DMS 273 (cell line): ENCODE measurements at regions not wholly inside any gene's neighbourhood (a gene's known extent, or its start where the extent isn't known, plus 50 kb on each side); places are given as distances from the start of the nearest gene placed in this dataset.

ENCODE experiments used
- DNase-seq: peaks from one replicate; lab custom pipeline; 2025; ENCODE audit not compliant: unreplicated experiment; lab: John Stamatoyannopoulos, UW

DNA sequence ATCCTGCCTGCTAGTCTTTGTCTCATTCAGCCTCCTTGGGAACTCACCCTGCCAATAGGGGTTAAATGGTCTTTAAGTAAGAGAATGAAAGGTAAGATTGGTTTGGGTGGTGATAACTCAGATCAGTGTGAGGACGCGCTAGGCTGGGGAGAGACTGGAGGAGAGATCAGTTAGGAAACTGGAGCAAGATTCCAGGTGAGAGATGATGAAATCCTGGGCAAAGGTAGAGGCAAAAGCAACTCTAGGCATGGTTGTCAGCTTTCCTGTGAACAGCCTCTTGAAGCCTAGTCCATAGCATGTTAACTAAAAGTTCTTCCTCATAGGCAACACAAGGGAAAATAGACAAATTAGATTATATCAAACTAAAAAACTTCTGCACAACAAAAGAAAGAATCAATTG is 145.2 kb upstream of the ANKRD28 start:
- no peak for DNase-seq

- no peak for DNase-seq
Measured at GRCh38 chr3:15948388-15948787, 150.6 kb upstream of the ANKRD28 start.

- DNase-seq, result no peak
Measured at GRCh38 chr3:15952543-15953175, 154.9 kb upstream of the ANKRD28 start.

- DNase-seq, result peak; percentile 13
Measured at GRCh38 chr3:15953841-15954240, 156.1 kb upstream of the ANKRD28 start.

GRCh38 chr3:15955968-15956367 is 158.2 kb upstream of the ANKRD28 start:
- no peak for DNase-seq

DNA sequence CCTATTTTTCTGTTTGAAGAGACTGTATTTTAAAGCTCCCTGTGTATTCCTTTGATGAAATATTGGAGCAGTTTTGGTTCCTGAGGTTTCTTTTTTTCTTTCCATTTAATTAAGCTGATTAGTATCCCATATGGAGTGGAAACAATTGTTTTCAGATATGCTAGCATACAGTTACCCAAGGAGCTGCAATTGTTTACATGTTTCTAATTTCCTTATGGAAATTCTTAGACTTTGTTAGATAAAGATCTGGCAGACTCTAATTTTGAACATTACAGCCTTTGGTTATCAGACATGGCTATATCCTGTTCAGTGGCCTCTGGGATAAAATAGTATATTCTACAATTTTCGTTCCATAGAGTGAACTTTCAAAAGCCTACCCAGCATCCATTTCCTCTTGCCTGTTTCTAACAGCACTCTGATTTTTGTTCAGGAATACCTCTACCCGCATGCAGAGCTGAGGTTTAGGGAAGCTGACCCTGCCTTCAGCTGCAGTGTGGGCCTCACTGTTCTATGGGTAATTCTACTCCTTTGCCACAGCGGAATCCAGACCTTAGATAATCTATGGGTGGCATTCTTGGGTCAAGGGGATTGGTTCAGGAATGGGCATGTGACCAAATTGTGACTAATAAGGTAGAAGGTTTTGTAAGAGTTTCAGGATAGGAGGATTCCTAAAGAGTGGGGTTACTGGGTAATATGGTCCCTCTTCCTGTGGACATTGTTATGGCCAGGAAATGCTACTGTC is 161.1 kb upstream of the ANKRD28 start:
- no peak for DNase-seq

DNA sequence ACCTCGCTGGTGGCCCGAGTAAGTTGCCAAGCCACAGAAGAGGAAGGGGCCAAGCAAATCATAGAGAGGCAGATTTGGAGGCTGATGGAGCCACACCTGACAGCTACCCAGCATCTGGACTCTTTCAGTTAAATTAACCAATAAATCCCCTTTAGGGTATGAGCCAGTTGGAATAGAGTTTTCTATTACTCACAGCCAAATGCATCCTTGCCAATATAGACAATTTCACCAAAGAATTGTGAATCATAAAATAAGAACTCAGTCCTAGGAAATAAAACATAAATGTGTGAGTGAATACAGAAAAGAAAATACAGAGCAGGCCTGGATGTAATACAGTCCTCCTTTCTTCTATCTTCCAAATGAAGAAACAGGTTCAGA is 161.6 kb upstream of the ANKRD28 start:
- no peak for DNase-seq

- DNase-seq, result no peak
Measured at GRCh38 chr3:15964605-15965442, 167.0 kb upstream of the ANKRD28 start.

GRCh38 chr3:15967577-15967976 is 169.8 kb upstream of the ANKRD28 start:
- DNase-seq, result no peak

DNA sequence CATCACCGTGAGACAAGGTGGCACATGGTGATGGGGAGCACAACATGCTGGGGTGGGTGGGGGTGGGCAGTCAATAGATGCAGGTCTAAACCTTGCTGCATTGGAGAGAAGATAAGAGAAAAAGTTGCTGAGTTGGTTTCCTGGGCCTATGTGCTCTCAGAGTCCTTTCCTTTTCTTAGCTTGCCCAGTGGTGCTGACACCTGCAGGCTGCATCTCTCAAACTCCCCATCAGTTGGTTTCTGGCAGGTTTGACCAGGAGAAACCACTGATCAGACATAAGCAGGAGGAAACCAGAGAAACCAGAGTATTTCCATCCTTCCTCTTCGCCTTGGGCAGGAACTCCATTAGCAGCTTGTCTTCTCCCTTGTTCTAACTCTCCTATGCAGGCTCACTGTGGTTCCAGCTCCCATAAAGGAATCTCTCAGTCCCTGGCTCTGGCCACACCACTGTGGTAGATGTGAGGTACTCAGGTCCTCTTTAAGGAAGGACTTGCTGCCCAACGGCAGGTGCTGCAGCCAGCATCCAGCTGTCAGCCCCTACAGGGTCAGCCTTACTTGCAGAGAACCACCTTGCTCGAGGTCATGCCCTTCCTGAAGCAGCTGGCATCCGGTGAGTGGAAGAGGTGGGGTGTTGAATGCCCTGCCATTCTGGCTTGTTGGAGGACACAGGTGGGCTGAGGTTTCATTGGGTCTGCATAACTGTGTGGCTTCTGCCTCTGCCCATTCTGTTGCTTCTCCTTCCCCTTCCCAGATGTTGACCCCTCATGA is 172.3 kb upstream of the ANKRD28 start:
- DNase-seq, result no peak

DNA sequence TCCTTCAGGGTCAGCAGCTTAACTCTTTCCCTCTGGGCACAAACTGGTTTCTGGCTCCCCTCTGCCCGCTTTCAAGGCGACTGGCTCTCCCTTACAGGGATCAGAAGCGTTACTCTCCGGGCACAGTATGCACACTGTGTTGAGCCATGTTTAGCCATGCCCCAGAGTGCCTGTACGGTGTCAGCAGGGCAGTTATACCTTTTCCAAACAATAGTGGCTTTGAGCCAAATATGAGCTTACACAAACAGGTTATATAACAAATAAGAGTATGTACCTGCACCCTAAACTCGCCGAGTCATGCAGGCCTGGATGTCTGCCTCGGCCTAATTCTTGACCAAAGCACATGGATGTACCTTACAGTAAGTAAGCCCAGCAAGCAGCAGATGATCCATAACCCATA is 175.6 kb upstream of the ANKRD28 start:
- DNase-seq, result no peak

DNA sequence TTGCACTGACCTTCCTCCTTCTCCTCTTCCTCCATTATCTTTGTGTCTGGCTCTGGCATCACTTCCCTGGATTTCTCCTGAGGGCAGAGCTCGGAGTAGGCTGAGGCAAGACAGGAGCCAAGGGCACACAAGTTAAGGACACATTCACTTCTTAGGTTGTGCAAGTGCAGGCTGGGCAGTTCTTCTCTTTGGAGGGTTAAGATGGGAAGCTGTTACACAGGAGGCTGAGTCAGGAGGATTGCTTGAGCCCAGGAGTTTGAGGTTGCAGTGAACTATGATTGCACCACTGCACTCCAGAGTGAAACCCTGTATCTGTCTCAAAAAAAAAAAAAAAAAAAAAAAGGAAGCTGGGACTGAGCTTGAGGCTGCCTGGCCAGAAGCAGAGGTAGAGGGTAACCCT is 176.2 kb upstream of the ANKRD28 start:
- no peak for DNase-seq

DNA sequence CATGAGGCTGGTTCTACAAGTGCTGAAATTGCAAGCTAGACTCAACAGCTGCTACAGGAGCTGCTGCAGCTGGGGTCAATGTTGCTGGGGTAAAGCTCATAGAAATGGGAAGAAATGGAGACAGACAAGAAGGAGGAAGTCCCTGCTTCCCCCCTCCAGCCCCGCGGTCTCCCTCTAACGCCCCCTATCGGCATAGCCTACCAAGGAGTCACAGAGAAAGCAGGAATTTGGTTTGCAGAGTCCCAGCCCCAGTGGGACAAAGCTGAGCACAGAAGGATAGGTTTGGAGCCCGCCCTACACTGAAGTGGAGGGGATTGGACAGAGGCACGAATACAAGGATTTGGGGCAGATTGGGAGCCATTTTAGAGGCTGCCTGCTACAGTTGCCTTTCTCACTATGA is 176.9 kb upstream of the ANKRD28 start:
- DNase-seq, result peak; percentile 50

GRCh38 chr3:15976524-15976923 is 178.7 kb upstream of the ANKRD28 start:
- no peak for DNase-seq

GRCh38 chr3:15977090-15977489 is 179.3 kb upstream of the ANKRD28 start:
- DNase-seq, result no peak

DNA sequence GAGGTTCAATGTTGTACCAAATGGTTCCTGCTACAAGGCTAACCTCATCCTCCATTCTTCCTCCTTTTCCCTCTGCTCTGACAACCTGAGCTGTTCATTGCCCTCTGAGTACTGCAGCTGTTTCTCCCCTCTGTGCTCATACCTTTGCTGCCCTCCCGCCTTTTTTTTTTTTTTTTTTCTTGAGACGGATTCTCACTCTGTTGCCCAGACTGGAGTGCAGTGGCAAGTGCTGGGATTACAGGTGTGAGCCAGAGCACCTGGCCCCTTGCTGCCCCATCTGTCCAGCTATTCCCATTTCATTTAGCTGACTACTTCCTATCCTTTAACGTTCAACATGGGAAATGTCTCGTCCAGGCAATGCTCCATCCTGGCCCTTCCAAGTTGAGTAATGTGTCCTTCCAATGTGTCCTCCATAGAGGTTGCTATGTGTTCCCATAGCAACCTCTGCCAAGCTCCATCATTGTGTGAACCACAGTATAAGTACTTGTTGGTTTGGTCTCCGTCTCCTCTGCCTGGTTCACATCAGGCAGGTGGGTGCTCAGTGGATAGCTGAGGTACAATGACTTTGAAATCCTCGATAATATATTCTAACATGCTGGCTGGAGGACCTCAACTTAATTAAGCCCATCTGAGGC is 179.9 kb upstream of the ANKRD28 start:
- peak; percentile 15 for DNase-seq

- peak; percentile 64 for DNase-seq
Measured at GRCh38 chr3:15978801-15979200, 181.0 kb upstream of the ANKRD28 start.

DNA sequence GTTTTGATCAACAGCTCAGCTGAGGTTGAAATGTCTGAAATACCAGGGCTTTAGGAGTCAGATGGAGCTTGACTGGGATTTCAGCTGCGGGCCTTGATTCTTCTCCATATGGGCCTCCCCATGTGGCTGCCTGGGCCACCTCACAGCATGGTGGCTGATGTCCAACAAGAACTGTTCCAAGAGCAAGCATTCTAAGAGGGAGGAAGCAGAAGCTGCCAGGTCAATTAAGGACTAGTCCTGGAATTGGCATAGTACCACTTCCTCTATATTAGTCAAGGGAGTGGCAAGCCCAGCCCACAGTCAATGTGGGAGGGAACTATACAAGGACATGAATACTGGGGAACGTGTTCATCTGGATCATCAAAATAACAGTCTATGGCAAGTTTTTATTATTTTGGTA is 181.7 kb upstream of the ANKRD28 start:
- peak; percentile 73 for DNase-seq

DNA sequence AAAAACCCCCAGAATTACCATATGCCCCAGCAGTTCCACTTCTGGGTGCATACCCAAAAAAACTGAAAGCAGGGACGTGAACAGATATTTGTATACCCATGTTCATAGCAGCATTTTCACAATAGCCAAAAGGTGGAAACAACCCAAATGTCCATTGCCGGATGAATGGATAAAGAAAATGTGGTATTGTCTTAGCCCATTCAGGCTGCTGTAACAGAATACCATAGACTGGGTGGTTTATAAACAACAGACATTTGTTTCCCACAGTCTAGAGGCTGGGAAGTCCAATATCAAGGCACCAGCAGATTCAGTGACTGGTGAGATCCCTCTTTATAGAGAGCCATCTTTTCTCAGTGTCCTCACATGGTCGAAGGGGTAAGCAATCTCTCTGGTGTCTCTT is 182.1 kb upstream of the ANKRD28 start:
- no peak for DNase-seq

DNA sequence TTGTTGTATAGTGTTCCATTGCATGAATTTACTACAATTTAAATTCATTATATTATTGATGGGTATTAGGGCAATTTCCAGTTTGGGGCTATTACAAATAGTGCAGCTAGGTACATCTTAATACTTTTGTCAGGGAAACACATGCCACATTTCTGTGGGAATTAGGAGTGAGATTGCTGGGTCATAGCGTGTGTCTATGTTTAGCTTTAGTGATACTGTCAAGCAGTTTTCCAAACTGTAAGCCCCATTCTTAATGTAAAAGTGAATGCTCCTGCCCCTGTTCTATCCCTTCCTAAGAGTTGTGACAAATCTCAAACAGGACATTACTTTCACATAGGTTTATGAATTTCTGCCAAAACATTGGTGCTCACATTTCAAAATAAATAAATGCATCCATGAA is 184.5 kb upstream of the ANKRD28 start:
- no peak for DNase-seq

- peak; percentile 27 for DNase-seq
Measured at GRCh38 chr3:15982667-15983196, 185.0 kb upstream of the ANKRD28 start.
